ENCODE measurements at regions not wholly inside any gene's neighbourhood (a gene's known extent, or its start where the extent isn't known, plus 50 kb on each side); places are given as distances from the start of the nearest gene placed in this dataset.

- DNase-seq, result no peak
These were observed 304.2 kb downstream of the FBXO15 start for GRCh38 chr18:73843455-73843854.

DNA sequence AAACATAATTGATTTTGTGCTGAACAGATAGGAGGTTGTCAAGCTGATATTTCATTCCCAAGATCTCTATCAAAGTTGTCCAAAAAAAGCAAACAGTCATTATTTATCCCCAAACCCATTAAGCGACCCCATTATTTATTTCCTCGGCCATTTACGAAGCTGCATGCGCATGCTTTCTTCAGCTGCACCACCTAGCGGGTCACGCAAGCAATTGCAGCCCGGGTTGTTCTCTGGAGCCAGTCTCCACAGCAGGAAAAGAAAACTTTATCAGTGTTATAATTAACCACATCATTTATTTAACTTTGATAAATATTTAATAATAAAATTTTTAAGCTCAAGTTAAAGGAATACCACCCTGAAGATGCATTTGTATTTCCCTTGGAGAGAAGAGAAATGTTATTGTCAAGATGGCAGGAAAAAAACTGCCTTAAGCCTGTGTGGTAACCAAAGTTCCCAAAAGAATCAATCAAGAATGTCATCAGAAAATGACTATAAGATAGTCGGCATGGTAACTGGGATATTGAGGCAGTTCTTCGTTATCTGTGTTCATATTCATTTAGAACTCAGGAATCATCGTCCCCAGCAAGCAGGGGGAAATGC, 304.7 kb downstream of the FBXO15 start:
- DNase-seq, result peak; percentile 13

DNA sequence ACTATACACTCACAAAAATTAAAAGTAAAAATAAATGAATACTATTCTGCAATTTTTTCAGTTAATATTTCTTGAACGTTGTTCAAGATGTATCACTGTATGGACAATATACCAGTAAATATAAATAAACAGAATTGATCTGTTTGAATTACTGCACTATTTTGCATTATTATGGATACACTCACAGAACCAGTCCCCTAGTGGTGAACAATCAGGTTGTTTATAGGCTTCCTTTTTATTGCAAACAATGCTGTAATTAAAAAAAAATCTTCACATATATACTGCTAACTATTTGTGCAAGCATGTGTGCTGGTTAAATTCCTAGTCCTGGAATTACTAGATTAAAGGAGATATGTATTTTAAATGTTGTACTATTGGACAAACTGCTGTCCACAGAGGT, 306.0 kb downstream of the FBXO15 start:
- no peak for DNase-seq

GRCh38 chr18:73840319-73840945, 307.2 kb downstream of the FBXO15 start:
- DNase-seq, result no peak

- DNase-seq, result no peak
These were observed 308.2 kb downstream of the FBXO15 start for GRCh38 chr18:73839441-73839840.

DNA sequence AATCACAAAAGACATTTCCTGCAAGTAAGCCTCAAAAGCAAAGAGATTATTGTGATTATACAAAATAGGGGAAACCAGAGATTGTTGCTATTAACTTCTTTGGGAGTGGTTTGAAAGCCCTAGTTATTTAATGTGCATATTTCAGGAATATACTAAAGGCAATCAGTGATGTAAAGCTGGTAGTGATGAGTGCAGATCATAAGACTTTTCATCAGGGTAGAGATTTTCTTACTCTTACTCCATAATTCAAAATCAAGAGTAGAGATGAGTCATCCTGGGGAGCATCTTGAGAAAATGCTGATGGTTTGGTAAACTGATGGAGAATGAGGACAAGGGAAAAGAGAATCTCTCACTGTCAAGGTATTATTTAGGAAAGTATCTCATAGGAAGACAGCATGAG, 309.5 kb downstream of the FBXO15 start:
- no peak for DNase-seq

DNA sequence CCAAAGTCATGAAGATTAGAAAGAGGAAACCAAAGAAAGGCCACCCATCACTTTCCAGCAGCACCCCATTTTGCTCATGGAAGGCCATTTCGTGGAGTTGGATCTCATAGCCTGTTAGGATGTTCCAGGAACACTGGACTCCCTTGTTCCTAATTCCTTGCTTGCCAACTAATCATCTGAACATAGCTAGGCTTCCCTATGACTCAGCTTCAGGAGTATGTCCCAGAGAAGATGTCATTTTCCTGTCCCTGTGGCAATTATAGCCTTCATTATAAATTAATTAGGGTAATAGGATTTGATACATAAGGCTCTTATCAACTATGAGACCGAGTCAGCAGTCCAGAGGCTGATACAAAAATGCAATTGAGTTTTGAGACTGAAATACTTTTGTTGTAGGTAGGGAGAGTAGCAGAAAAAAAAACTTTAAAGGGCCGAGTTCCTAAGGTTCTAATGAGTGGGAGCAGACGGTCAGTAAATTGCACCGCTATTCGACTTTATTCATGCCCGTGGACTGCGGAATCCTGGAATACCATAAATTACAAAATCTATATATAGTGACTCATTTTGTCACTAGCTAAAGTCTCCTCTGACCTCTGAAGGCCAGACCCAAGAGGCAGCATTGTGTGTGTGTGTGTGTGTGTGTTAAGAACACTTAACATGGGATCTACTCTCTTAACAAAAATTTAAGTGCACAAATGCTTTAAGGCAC, 311.8 kb downstream of the FBXO15 start:
- no peak for DNase-seq

GRCh38 chr18:73835039-73835438, 312.6 kb downstream of the FBXO15 start:
- no peak for DNase-seq

- no peak for DNase-seq
These were observed 315.9 kb downstream of the FBXO15 start for GRCh38 chr18:73831688-73832087.

- no peak for DNase-seq
These were observed 318.5 kb downstream of the FBXO15 start for GRCh38 chr18:73829146-73829545.

- no peak for DNase-seq
These were observed 319.8 kb downstream of the FBXO15 start for GRCh38 chr18:73827801-73828200.

GRCh38 chr18:73826098-73826497, 321.5 kb downstream of the FBXO15 start:
- DNase-seq, result no peak

- DNase-seq, result no peak
These were observed 323.0 kb downstream of the FBXO15 start for GRCh38 chr18:73824671-73825070.

DNA sequence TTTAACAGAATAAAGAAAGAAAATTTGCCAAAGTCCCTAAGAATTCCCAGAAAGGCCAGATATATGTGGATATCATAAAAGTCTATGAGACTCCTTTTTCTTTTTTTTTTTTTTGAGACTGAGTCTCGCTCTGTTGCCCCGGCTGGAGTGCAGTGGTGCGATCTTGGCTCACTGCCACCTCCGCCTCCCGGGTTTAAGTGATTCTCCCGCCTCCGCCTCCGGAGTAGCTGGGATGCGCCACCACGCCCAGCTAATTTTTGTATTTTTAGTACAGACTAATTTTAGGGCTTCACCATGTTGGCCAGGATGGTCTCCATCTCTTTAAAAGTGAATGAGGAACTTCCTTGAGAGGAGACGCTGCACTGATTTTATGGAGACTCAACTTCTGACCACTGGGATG, 335.2 kb downstream of the FBXO15 start:
- DNase-seq, result no peak

GRCh38 chr18:73807551-73808192, 340.0 kb downstream of the FBXO15 start:
- no peak for DNase-seq

DNA sequence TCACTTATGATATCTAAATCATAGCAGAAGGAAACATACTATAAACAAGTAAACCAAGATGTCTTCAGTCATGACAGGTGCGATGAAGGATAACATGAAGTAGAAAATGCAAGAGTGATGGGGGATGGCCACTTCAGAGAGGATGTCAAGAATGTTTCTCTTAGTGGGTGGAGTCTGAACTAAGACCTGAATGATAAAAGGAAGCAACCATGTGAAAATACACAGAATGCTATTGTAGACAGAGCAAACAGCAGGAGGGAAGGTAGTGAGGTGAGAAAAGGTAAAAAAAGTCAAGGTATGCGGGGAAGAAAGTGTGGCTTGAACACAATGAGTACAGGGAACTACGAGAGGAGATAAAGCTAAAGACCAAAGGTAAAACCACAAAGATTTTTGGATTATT, 341.6 kb downstream of the FBXO15 start:
- DNase-seq, result no peak

- DNase-seq, result no peak
These were observed 350.2 kb downstream of the FBXO15 start for GRCh38 chr18:73797419-73797818.

GRCh38 chr18:73793386-73793785, 354.2 kb downstream of the FBXO15 start:
- DNase-seq, result no peak

- DNase-seq, result no peak
These were observed 356.6 kb downstream of the FBXO15 start for GRCh38 chr18:73791081-73791480.

- no peak for DNase-seq
These were observed 357.0 kb downstream of the FBXO15 start for GRCh38 chr18:73790587-73790986.

- DNase-seq, result no peak
These were observed 360.3 kb downstream of the FBXO15 start for GRCh38 chr18:73787316-73787715.

DNA sequence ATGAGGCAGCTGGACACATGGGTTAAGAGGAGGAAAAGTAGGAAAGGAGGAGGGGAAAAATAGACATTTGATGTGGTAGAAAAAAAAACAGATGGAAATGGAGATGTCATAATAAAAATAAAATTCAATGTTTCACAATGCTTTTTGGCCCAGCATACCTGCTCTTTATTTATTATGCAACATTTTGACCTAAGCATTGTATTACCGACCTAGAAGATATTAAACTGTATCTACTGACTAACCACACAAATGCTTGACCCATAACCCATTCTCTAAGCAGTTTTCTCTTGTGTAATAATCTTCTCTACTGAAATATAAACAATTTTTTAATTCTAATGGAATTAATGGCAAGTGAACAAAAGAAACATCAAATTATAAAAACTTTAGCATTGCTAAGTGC, 362.3 kb downstream of the FBXO15 start:
- DNase-seq, result no peak

- no peak for DNase-seq
These were observed 362.8 kb downstream of the FBXO15 start for GRCh38 chr18:73784853-73785252.

- no peak for DNase-seq
These were observed 365.2 kb downstream of the FBXO15 start for GRCh38 chr18:73782405-73782804.

Data from stimulated activated naive CD4-positive, alpha-beta T cell treated with Interleukin-2 at 50 U/mL for 16 hours (primary cell).